Thoracic aorta (tissue), 2 donors: ENCODE measurements at regions not wholly inside any gene's neighbourhood (a gene's known extent, or its start where the extent isn't known, plus 50 kb on each side); places are given as distances from the start of the nearest gene placed in this dataset.

ENCODE experiments used
- ATAC-seq: fragments of 150-250 bp; one replicate; pipeline ENCODE4 v1.8.0; 2017; ENCODE audit warnings: low read depth; ENCODE audit not compliant: insufficient number of reproducible peaks, low FRiP score
- DNase-seq: peaks from one replicate; pipeline ENCODE4 v3.0.0-alpha.2; 2020; ENCODE audit warnings: low spot score
- H3K27ac ChIP-seq, 2 donors: fragments of 200-600 bp; sonication (generic); 1 replicate in 1 of 2; 2 replicates in 1 of 2; pipeline ENCODE4 v1.5.1; 2016; ENCODE audit warnings: mild to moderate bottlenecking in 2 of 2, moderate library complexity in 2 of 2
- H3K27me3 ChIP-seq: fragments of 200-600 bp; sonication (generic); replicated peaks from 2 replicates; pipeline ENCODE4 v1.6.0; 2016; ENCODE audit warnings: mild to moderate bottlenecking; ENCODE audit not compliant: insufficient read depth
- H3K36me3 ChIP-seq: fragments of 200-600 bp; sonication (generic); one replicate; pipeline ENCODE4 v1.5.1; 2016
- H3K4me1 ChIP-seq, 2 donors: fragments of 200-600 bp; sonication (generic); 1 replicate in 1 of 2; 2 replicates in 1 of 2; pipeline versions ENCODE4 v1.5.1 to v1.6.0; 2016; ENCODE audit warnings: low read depth in 2 of 2, mild to moderate bottlenecking in 1 of 2; ENCODE audit not compliant: control insufficient read depth in 1 of 2
- H3K4me3 ChIP-seq: fragments of 200-600 bp; sonication (generic); 2 replicates; pipeline ENCODE4 v1.5.1; 2016; ENCODE audit warnings: mild to moderate bottlenecking
- H3K9me3 ChIP-seq: fragments of 200-600 bp; sonication (generic); 2 replicates; pipeline ENCODE4 v1.5.1; 2016
- CTCF ChIP-seq: fragments of 200-600 bp; sonication (generic); IDR thresholded peaks from one replicate; pipeline ENCODE4 v1.5.1; 2019; ENCODE audit warnings: antibody characterized with exemption

- no peaks in the 10 kb centered on the region for H3K9me3 ChIP-seq
- ATAC-seq (no peak), DNase-seq (no peak)
- H3K27me3 ChIP-seq = no peaks in the 10 kb centered on the region
- H3K4me3 ChIP-seq = no peak overlapping the region
- no peaks in the 10 kb centered on the region for H3K4me1 ChIP-seq
- TF ChIP-seq CTCF = no peak
- no peaks in the 10 kb centered on the region for H3K36me3 ChIP-seq
- no peak overlapping the region for H3K27ac ChIP-seq
Measured at GRCh38 chr4:4776335-4776734, 83.1 kb upstream of the MSX1 start.

- Histone ChIP-seq H3K27me3 (no peaks in the 10 kb centered on the region), H3K9me3 (no peaks in the 10 kb centered on the region), H3K4me3 (no peak overlapping the region), H3K27ac (no peak overlapping the region), H3K36me3 (no peaks in the 10 kb centered on the region), H3K4me1 (no peaks in the 10 kb centered on the region)
- no peak for TF ChIP-seq CTCF
- ATAC-seq (no peak), DNase-seq (no peak)
Measured at GRCh38 chr4:4775493-4776004, 83.9 kb upstream of the MSX1 start.

GRCh38 chr4:4772534-4772933 lies 86.9 kb upstream of the MSX1 start:
- H3K27ac ChIP-seq = no peak overlapping the region
- DNase-seq (no peak), ATAC-seq (no peak)
- no peaks in the 10 kb centered on the region for H3K27me3 ChIP-seq
- H3K4me1 ChIP-seq = no peaks in the 10 kb centered on the region
- no peaks in the 10 kb centered on the region for H3K36me3 ChIP-seq
- H3K4me3 ChIP-seq = no peak overlapping the region
- H3K9me3 ChIP-seq = no peaks in the 10 kb centered on the region
- TF ChIP-seq CTCF = no peak

- DNase-seq (no peak), ATAC-seq (no peak)
- H3K36me3 ChIP-seq = no peaks in the 10 kb centered on the region
- H3K9me3 ChIP-seq = no peaks in the 10 kb centered on the region
- no peak overlapping the region for H3K4me3 ChIP-seq
- no peaks in the 10 kb centered on the region for H3K27me3 ChIP-seq
- no peaks in the 10 kb centered on the region for H3K4me1 ChIP-seq
- no peak for TF ChIP-seq CTCF
- no peak overlapping the region for H3K27ac ChIP-seq
Measured at GRCh38 chr4:4771160-4771559, 88.3 kb upstream of the MSX1 start.

GRCh38 chr4:4770610-4771009 lies 88.9 kb upstream of the MSX1 start:
- DNase-seq (no peak), ATAC-seq (no peak)
- H3K4me3 ChIP-seq = no peak overlapping the region
- H3K27ac ChIP-seq = no peak overlapping the region
- H3K4me1 ChIP-seq = no peaks in the 10 kb centered on the region
- no peak for TF ChIP-seq CTCF
- H3K36me3 ChIP-seq = no peaks in the 10 kb centered on the region
- H3K9me3 ChIP-seq = no peaks in the 10 kb centered on the region
- H3K27me3 ChIP-seq = no peaks in the 10 kb centered on the region
